Ecto neural progenitor cell (in vitro differentiated cells): ENCODE measurements at regions not wholly inside any gene's neighbourhood (a gene's known extent, or its start where the extent isn't known, plus 50 kb on each side); places are given as distances from the start of the nearest gene placed in this dataset.
"Not testable (repeated sequence)": the region's sequence is repeated elsewhere in the genome, so short reads cannot be mapped to it uniquely, and the experiment has no call there.

ENCODE experiments used
- DNase-seq: peaks from one replicate; pipeline ENCODE4 v3.0.0-alpha.2; 2018; ENCODE audit warnings: low spot score

DNA sequence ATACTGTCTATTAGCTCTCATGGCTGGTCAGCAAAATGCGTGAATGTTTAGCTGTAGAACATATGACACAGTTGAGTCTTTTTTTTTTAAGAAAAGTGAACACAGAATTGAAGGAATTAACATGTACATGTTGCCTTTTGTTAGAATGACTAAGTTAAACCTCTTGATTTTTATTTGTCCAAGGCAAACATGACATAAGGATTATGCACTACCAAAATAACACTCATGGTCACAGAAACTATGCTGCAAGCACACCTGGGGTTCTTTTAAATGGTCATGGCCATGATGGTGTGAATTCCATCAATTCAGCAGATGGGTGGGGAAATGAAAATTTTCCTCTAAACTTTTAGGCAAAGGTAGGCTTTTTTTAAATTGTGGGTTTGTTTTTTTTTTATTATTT lies 80.1 kb upstream of the CXCL13 start:
- DNase-seq, result no peak

DNA sequence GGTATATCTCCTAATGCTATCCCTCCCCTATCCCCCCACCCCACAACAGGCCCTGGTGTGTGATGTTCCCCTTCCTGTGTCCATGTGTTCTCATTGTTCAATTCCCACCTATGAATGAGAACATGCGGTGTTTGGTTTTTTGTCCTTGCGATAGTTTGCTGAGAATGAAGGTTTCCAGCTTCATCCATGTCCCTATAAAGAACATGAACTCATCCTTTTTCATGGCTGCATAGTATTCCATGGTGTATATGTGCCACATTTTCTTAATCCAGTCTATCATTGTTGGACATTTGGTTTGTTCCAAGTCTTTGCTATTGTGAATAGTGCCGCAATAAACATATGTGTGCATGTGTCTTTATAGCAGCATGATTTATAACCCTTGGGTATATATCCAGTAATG lies 77.7 kb upstream of the CXCL13 start:
- not testable (repeated sequence) for DNase-seq

DNA sequence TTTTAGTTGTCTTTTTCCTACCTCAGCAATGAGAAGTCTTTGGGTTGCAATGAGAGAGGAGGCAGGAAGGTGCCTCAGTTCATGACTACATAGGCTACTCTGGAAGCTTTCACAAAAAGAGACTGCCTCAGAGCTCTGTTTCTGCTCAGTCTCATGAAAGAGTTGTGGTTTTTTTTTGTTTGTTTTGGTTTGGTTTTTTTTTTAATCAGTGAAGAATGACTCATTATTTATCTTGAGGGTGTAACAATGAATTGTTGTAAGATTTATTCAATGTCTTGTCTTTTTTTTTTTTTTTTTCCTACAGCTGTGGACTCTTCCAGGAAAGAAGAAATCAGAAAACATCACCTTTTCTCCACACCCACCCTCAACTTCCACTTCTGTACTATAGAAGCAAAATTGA lies 67.5 kb upstream of the CXCL13 start:
- DNase-seq, result no peak

DNA sequence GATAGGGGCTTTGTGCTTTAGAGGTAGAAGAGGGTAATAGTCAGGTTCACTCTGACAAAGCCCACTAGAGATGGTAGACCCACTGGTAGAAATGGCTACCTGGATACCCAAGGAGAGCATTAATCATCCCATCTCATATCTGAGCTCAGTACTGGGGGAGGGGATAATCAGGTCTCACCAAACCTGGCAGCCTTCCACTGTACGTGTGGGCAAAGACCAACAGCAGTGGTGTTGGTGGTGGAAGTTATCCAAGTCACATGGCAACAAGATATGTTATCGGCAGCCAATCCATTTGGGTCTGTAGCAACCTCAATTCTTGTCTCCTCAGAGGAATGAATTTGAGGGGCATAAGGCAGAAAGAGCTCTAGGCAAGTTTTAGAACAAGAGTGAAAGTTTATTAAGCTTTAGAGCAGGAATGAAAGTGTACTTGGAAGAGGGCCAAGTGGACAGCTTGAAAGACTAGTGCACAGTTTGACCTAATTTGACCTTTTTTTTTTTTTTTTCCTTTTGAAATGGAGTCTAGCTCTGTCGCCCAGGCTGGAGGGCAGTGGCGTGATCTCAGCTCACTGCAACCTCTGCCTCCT lies 67.0 kb upstream of the CXCL13 start:
- DNase-seq, result no peak
